VCaP (cell line): ENCODE measurements at regions not wholly inside any gene's neighbourhood (a gene's known extent, or its start where the extent isn't known, plus 50 kb on each side); places are given as distances from the start of the nearest gene placed in this dataset.

Source experiments
- H3K27ac ChIP-seq: fragments of 450-650 bp; 2 replicates; pipeline ENCODE4 v1.5.1; 2017
- TF ChIP-seq, protein P1 (sequence below): fragments of 450-650 bp; conservative IDR thresholded peaks from 2 replicates; pipeline ENCODE4 v1.5.1; 2017; ENCODE audit warnings: mild to moderate bottlenecking, moderate library complexity

DNA sequence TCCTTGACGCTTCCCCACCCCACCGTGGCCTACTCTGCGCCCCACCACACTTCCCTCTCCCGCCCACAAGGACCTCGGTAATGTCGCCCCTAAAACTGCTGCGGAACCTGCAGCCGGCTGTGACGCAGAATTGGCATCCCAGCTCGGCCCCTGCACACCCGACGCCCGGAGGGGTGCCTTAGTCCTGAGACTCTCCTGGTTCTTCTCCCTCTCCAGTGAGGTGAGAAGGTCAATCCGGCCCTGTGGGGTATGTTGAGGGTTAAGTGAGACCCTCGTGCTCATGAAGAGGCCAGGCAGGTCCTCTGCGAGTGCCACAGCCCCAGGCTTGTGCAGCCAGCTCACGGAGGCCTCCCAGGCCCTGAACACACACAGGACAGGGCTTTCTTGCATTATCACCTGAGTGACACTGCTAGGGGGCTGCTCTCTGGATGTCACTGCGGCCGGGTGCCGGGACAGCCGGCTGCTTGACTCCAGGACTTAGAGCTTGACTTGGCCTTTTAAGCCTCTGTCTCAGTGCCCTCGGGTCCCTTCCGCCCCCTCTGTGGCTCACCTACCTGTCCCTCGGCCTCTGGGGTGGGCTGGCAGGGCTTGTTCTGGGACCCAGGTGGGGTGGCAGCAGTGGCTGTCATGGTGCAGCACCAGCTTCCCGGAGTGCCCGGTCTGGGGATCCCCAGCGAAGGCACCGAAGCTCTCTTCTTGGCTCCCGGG lies 106.9 kb upstream of the C14orf180 start:
- no peak overlapping the region for H3K27ac ChIP-seq
- TF ChIP-seq, protein P1, sequence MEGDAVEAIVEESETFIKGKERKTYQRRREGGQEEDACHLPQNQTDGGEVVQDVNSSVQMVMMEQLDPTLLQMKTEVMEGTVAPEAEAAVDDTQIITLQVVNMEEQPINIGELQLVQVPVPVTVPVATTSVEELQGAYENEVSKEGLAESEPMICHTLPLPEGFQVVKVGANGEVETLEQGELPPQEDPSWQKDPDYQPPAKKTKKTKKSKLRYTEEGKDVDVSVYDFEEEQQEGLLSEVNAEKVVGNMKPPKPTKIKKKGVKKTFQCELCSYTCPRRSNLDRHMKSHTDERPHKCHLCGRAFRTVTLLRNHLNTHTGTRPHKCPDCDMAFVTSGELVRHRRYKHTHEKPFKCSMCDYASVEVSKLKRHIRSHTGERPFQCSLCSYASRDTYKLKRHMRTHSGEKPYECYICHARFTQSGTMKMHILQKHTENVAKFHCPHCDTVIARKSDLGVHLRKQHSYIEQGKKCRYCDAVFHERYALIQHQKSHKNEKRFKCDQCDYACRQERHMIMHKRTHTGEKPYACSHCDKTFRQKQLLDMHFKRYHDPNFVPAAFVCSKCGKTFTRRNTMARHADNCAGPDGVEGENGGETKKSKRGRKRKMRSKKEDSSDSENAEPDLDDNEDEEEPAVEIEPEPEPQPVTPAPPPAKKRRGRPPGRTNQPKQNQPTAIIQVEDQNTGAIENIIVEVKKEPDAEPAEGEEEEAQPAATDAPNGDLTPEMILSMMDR = no peak

DNA sequence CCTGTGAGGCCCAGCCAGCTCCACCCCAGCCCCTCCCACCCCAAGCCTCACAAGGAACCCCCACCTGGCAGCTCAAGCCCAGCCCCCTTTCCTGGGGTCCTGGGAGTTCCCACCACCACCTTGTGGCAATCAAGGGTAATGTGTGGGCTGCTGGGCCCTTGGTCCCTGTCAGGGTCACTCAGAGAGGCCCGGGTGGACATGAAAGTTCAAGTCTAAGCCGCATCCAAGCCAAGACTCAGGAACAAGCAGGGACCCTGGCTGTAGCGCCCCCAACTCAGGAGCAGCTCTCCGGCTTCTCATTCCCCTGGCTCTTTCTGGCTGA lies 106.4 kb upstream of the C14orf180 start:
- TF ChIP-seq, protein P1 = no peak
- H3K27ac ChIP-seq = no peak overlapping the region

DNA sequence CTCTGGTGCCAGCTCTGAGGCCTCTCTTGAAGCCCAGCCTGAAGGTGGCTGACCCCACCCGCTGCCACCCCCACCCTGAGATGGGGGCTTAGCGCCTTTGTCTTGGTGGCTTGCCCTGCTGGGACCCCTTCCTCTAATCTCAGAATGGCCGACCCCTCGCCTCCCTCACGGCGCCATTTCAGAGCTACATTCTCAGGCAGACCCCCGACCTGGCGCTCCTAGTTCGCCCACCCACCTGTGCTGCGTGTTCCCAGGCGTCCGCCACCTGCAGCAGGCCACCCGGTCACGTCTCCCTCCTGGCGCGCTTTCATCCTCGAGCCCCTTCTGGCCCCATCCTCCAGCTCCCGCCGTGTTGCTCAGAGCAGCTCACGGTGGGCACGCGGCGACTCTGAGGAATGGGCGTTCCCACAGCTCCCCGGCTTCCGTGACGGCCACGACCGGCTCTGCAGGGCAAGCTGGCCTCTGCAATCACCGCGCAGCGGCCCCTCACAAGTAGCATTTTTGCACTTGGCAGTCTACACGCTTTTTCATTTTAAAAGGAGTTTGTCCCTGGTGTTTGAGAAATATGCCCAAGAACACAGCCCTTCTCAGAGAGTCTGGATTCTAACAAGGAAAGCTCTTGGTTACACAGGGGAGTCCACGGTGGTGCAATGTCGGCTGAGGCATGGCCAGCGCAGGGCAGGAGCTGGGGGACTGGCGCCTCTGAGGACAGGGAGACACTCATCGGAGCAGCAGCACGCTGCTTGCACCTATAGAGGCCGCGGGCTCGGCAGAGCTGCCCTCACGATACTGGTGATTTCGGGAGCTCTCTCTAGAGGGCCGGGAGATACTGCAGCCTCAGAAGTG lies 105.7 kb upstream of the C14orf180 start:
- TF ChIP-seq, protein P1 = no peak
- no peak overlapping the region for H3K27ac ChIP-seq

DNA sequence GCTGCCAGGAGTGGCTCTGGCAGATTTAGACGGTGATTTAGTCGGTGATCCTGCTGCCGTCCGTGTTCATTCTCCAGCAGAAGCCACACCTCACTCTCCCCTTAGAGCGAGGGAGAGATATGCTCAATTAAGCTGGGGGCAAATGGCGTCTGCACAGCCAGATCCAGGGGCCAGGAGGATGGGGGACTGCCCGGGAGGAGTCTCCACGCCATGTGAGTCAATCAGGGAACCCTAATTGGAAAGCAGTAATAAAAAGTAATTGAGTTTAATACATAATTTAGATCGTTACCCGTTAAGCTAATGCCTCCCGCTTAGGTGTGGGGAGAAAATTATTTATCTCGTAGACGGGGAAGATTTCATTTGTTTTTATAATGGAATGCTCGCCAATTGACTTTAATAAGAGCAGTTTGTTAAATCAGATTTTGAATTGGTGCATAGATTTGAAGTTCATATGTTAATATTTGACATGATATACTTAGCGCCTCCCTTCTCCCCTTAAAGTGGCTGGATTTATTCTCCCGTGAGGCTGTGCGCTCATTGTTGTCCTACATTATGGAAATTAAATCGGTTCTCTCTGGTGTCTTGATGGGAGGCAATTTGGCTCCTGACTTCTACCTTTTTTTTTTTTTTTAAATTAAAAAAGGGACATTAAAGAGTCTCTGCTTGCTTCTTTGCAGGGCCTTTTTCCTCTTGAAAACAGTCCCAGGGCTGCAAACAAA lies 104.9 kb upstream of the C14orf180 start:
- no peak overlapping the region for H3K27ac ChIP-seq
- TF ChIP-seq, protein P1 = no peak

DNA sequence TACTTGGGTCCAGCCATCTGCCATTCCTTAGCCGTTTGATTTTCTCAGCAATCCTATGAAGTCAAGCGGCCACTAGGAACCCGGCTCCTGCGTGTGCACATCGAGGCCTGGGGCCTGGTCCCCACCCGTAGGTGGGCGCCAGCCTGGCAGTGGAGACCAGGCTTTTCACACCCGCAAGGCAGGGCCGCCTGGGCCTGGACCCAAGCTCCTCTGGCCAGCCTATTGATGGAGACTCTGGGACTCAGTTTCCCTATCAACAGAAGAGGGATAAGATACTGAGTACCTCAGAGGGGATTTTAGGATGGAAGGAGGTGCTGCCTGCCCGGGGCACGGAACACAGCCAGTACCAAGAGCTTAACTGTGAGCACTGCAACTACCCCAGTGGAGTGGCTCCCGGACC lies 104.3 kb upstream of the C14orf180 start:
- TF ChIP-seq, protein P1 = no peak
- H3K27ac ChIP-seq = no peak overlapping the region

DNA sequence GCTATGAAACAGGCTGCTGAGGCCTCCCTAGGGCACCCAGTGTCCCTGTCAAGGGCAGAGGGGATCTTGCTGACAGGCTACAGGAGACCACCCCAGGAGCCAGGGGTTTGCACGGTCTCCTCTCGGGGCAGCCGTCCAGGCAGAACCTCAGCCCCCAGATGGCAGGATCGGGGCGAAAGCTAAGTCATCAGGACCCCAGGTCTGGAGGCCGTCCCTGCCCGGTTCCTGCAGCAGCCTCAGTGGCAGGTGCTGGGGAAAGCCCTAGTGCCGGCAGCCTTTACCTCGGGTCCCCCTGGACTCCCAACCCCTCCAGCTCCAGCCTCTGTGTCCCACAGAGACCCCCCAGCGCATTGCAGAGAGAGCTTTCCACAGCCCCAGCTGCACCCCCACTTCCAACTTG lies 103.8 kb upstream of the C14orf180 start:
- TF ChIP-seq, protein P1 = no peak

DNA sequence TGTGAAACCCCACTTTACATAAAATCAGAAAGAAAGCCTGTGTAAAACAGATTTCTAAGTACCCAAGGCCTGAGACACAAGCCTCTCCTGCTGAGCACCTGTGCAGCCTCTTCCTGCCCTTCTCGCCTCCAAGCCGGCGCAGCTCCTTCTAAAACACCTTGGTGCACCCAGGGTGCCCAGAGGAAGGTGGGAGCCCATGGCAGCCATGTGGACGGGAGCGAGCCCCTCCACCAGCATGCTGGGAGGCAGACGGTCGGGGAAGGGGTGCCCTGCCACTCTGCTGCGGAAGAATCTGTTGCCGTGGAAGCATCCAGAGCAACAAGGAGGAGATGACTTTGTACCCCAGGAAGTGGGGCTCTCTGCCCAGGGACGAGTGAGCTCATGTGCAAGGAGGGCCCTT lies 103.1 kb upstream of the C14orf180 start:
- H3K27ac ChIP-seq = no peak overlapping the region
- TF ChIP-seq, protein P1 = no peak

More for the DNA sequence above, 103.8 kb upstream of the C14orf180 start:
- H3K27ac ChIP-seq = no peak overlapping the region
